A204.1 (cell line): ENCODE measurements at regions not wholly inside any gene's neighbourhood (a gene's known extent, or its start where the extent isn't known, plus 50 kb on each side); places are given as distances from the start of the nearest gene placed in this dataset.
"Not testable (repeated sequence)": the region's sequence is repeated elsewhere in the genome, so short reads cannot be mapped to it uniquely, and the experiment has no call there.

Source experiments
- FAIRE-seq: peaks from 2 replicates; lab custom pipeline; 2012; peaks lifted over from hg19 to GRCh38; lab: Jason Lieb, UNC

- no peak for FAIRE-seq
Measured at GRCh38 chr1:29757866-29758780, 521.8 kb downstream of the PTPRU start.

- no peak for FAIRE-seq
Measured at GRCh38 chr1:29756901-29757725, 520.8 kb downstream of the PTPRU start.

GRCh38 chr1:29756498-29756897, 520.2 kb downstream of the PTPRU start:
- no peak for FAIRE-seq

GRCh38 chr1:29756085-29756484, 519.8 kb downstream of the PTPRU start:
- no peak for FAIRE-seq

GRCh38 chr1:29755412-29756015, 519.2 kb downstream of the PTPRU start:
- FAIRE-seq = not testable (repeated sequence)

GRCh38 chr1:29754573-29755375, 518.5 kb downstream of the PTPRU start:
- FAIRE-seq = no peak

GRCh38 chr1:29753771-29754572, 517.6 kb downstream of the PTPRU start:
- no peak for FAIRE-seq

- no peak for FAIRE-seq
Measured at GRCh38 chr1:29753244-29753643, 516.9 kb downstream of the PTPRU start.

- FAIRE-seq = no peak
Measured at GRCh38 chr1:29752141-29752540, 515.8 kb downstream of the PTPRU start.

- FAIRE-seq = no peak
Measured at GRCh38 chr1:29749024-29749945, 513.0 kb downstream of the PTPRU start.

GRCh38 chr1:29747196-29747595, 510.9 kb downstream of the PTPRU start:
- FAIRE-seq = no peak

GRCh38 chr1:29746076-29746665, 509.8 kb downstream of the PTPRU start:
- FAIRE-seq = no peak

- FAIRE-seq = no peak
Measured at GRCh38 chr1:29744684-29745490, 508.6 kb downstream of the PTPRU start.

- FAIRE-seq = no peak
Measured at GRCh38 chr1:29743931-29744330, 507.6 kb downstream of the PTPRU start.

- no peak for FAIRE-seq
Measured at GRCh38 chr1:29743264-29743663, 506.9 kb downstream of the PTPRU start.

GRCh38 chr1:29739176-29739575, 502.9 kb downstream of the PTPRU start:
- no peak for FAIRE-seq

GRCh38 chr1:29736582-29737188, 500.4 kb downstream of the PTPRU start:
- no peak for FAIRE-seq

- no peak for FAIRE-seq
Measured at GRCh38 chr1:29732453-29732852, 496.1 kb downstream of the PTPRU start.
